Uterus (tissue), 2 donors: ENCODE measurements at regions not wholly inside any gene's neighbourhood (a gene's known extent, or its start where the extent isn't known, plus 50 kb on each side); places are given as distances from the start of the nearest gene placed in this dataset.

Experiments
- CTCF ChIP-seq, 4 experiments: fragments of 200-600 bp in 2 of 4; fragments of 450-650 bp in 2 of 4; sonication (generic) in 2 of 4; IDR thresholded peaks; one replicate each; pipeline ENCODE4 v1.5.1; 2016 to 2019; ENCODE audit warnings: antibody characterized with exemption in 4 of 4, mild to moderate bottlenecking in 2 of 4, moderate library complexity in 1 of 4
- POLR2A ChIP-seq, 2 donors: fragments of 450-650 bp; IDR thresholded peaks; one replicate each; pipeline ENCODE4 v1.6.1; 2016; ENCODE audit warnings: antibody characterized with exemption in 2 of 2, mild to moderate bottlenecking in 1 of 2, moderate library complexity in 1 of 2

- TF ChIP-seq CTCF (IDR thresholded peaks at IDR 0.05) (no peak), POLR2A (IDR thresholded peaks at IDR 0.05) (no peak)
These were observed 173.7 kb downstream of the ZBTB18 start for GRCh38 chr1:244224487-244225430.
